ENCODE measurements at regions not wholly inside any gene's neighbourhood (a gene's known extent, or its start where the extent isn't known, plus 50 kb on each side); places are given as distances from the start of the nearest gene placed in this dataset.

DNA sequence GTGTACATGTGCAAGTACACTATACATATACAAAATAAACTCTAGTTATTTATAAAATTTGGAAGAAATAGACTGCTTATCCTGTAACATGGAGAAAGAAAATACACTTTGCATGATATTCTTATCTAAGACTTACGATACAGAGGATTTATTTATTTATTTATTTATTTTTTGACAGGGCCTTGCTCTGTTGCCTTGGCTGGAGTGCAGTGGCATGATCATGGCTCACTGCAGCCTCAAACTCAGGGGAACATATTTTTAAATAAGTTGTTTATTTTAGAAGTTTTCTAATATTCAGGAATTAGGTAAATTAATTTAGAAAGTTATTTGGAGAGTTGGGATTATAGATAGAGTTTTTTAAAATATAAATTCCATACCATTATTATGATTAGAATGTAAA is 116.7 kb downstream of the GPR85 start:
- no peak for TF ChIP-seq POLR2AphosphoS5 (IDR thresholded peaks at IDR 0.05; ENCODE audit: low read depth, low read length)
- no peak for TF ChIP-seq REST (IDR thresholded peaks at IDR 0.05; ENCODE audit: insufficient read depth in 1 of 2, low read depth in 2 of 2, low read length in 2 of 2)
- no peak for TF ChIP-seq FOXP2 (optimal IDR thresholded peaks at IDR 0.05; ENCODE audit: borderline replicate concordance, extremely low read depth, extremely low read length, insufficient read depth)
- TF ChIP-seq SIN3A (IDR thresholded peaks at IDR 0.05; ENCODE audit: borderline replicate concordance, insufficient read depth, low read length) = no peak
- TF ChIP-seq TAF1 (IDR thresholded peaks at IDR 0.05; ENCODE audit: borderline replicate concordance, insufficient read depth, low read length) = no peak
